Ishikawa (cell line): ENCODE measurements at regions not wholly inside any gene's neighbourhood (a gene's known extent, or its start where the extent isn't known, plus 50 kb on each side); places are given as distances from the start of the nearest gene placed in this dataset.

ENCODE experiments used
- CREB1 ChIP-seq: IDR thresholded peaks from 2 replicates; pipeline ENCODE4 v1.6.1; 2012; ENCODE audit warnings: low read depth
- FOXM1 ChIP-seq: IDR thresholded peaks from 2 replicates; pipeline ENCODE4 v1.6.1; 2012; ENCODE audit warnings: low read depth, borderline replicate concordance

DNA sequence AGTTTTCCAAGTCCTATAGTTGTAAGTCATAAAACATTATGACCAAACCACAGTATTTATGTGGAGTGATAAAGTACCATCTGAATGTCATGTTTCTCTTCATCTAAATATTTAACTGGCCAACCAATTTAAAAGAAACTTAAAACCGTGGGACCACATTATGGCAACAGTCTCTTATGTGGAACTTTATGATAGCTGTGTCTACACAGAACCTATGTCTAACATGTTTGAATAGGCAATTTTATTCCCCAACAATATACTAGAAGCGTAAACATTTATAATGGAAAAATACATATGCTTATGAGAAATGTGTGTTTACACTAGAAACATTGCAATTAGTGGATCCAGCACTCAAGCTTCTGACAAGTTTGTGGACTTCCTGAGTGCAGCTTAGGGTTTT, 680.7 kb downstream of the REEP3 start:
- TF ChIP-seq FOXM1 (no peak), CREB1 (no peak)
